ENCODE measurements at regions not wholly inside any gene's neighbourhood (a gene's known extent, or its start where the extent isn't known, plus 50 kb on each side); places are given as distances from the start of the nearest gene placed in this dataset.

DNA sequence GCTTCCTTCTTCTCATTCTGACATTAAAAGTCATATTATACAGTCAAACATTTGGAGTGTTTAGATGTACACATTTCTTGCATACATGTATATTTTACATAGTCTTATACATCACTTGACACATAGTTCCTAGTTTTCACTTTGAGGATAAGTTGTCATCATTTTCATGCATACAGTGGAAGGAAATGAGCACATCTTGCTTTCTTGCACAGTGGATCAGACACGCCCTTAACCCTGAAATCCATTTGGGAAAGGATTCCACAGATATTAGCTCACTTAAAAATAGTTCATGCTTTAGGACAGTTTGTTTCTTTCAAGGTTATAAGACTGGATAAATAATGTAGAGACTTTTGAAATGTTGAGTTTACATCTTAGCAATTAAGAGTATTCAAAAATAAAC, 148.6 kb upstream of the MME start:
- POLR2A ChIA-PET = no interaction called here
- Histone ChIP-seq H3K4me1 (no peaks in the 10 kb centered on the region), H3K27me3 (replicated peaks; ENCODE audit: control insufficient read depth, insufficient read depth, low read length) (no peaks in the 10 kb centered on the region), H3K9me3 (no peaks in the 10 kb centered on the region), H3K36me3 (ENCODE audit: control insufficient read depth, insufficient read depth, low read length) (no peaks in the 10 kb centered on the region), H3K4me3 (ENCODE audit: low read depth, low read length) (no peak overlapping the region)
- intact Hi-C loops (cut with micrococcal nuclease; ENCODE audit: unreplicated experiment) = no loop called here
- Mint-ChIP-seq H3K4me3 (ENCODE audit: unreplicated experiment) (no peak overlapping the region), H3K4me1 (ENCODE audit: low read depth, unreplicated experiment) (no peaks in the 10 kb centered on the region), H3K27ac (ENCODE audit: unreplicated experiment) (no peak overlapping the region), H3K36me3 (ENCODE audit: insufficient read depth, unreplicated experiment) (no peaks in the 10 kb centered on the region), H3K27me3 (ENCODE audit: insufficient read depth, unreplicated experiment) (no peaks in the 10 kb centered on the region), H3K9me3 (ENCODE audit: unreplicated experiment) (no peaks in the 10 kb centered on the region)
- BruUV-seq (replicated peaks) = no TSS peak
- TF ChIP-seq CTCF (IDR thresholded peaks at IDR 0.05; ENCODE audit: insufficient read depth in 1 of 2, low read depth in 1 of 2, low read length in 1 of 2, severe bottlenecking in 1 of 2, unreplicated experiment in 1 of 2) = no peak
- no peak for DNase-seq
- CTCF ChIA-PET = no interaction called here

GRCh38 chr3:154926721-154927120, 153.4 kb upstream of the MME start:
- H3K27ac Mint-ChIP-seq (ENCODE audit: unreplicated experiment) = no peak overlapping the region
- Histone ChIP-seq H3K27me3 (replicated peaks; ENCODE audit: control insufficient read depth, insufficient read depth, low read length) (no peaks in the 10 kb centered on the region), H3K4me1 (no peaks in the 10 kb centered on the region), H3K4me3 (ENCODE audit: low read depth, low read length) (no peak overlapping the region), H3K9me3 (no peaks in the 10 kb centered on the region), H3K36me3 (ENCODE audit: control insufficient read depth, insufficient read depth, low read length) (no peaks in the 10 kb centered on the region)
- H3K27me3 Mint-ChIP-seq (ENCODE audit: insufficient read depth, unreplicated experiment) = no peaks in the 10 kb centered on the region
- H3K36me3 Mint-ChIP-seq (ENCODE audit: insufficient read depth, unreplicated experiment) = no peaks in the 10 kb centered on the region
- POLR2A ChIA-PET = no interaction called here
- no peaks in the 10 kb centered on the region for H3K4me1 Mint-ChIP-seq (ENCODE audit: low read depth, unreplicated experiment)
- no TSS peak for BruUV-seq (replicated peaks)
- no peak for DNase-seq
- CTCF ChIA-PET = no interaction called here
- intact Hi-C loops (cut with micrococcal nuclease; ENCODE audit: unreplicated experiment) = no loop called here
- no peak overlapping the region for H3K4me3 Mint-ChIP-seq (ENCODE audit: unreplicated experiment)
- TF ChIP-seq CTCF (IDR thresholded peaks at IDR 0.05; ENCODE audit: insufficient read depth in 1 of 2, low read depth in 1 of 2, low read length in 1 of 2, severe bottlenecking in 1 of 2, unreplicated experiment in 1 of 2) = no peak
- no peaks in the 10 kb centered on the region for H3K9me3 Mint-ChIP-seq (ENCODE audit: unreplicated experiment)

- Histone ChIP-seq H3K4me1 (no peaks in the 10 kb centered on the region), H3K36me3 (ENCODE audit: control insufficient read depth, insufficient read depth, low read length) (no peaks in the 10 kb centered on the region), H3K27me3 (replicated peaks; ENCODE audit: control insufficient read depth, insufficient read depth, low read length) (no peaks in the 10 kb centered on the region), H3K4me3 (ENCODE audit: low read depth, low read length) (no peak overlapping the region), H3K9me3 (no peaks in the 10 kb centered on the region)
- intact Hi-C loops (cut with micrococcal nuclease; ENCODE audit: unreplicated experiment) = no loop called here
- DNase-seq = no peak
- ChIA-PET CTCF (no interaction called here), POLR2A (no interaction called here)
- H3K4me3 Mint-ChIP-seq (ENCODE audit: unreplicated experiment) = no peak overlapping the region
- H3K36me3 Mint-ChIP-seq (ENCODE audit: insufficient read depth, unreplicated experiment) = no peaks in the 10 kb centered on the region
- no peak overlapping the region for H3K27ac Mint-ChIP-seq (ENCODE audit: unreplicated experiment)
- H3K9me3 Mint-ChIP-seq (ENCODE audit: unreplicated experiment) = no peaks in the 10 kb centered on the region
- no peaks in the 10 kb centered on the region for H3K27me3 Mint-ChIP-seq (ENCODE audit: insufficient read depth, unreplicated experiment)
- no peak for TF ChIP-seq CTCF (IDR thresholded peaks at IDR 0.05; ENCODE audit: insufficient read depth in 1 of 2, low read depth in 1 of 2, low read length in 1 of 2, severe bottlenecking in 1 of 2, unreplicated experiment in 1 of 2)
- BruUV-seq (replicated peaks) = no TSS peak
- H3K4me1 Mint-ChIP-seq (ENCODE audit: low read depth, unreplicated experiment) = no peaks in the 10 kb centered on the region
These were observed 158.8 kb upstream of the MME start for GRCh38 chr3:154921351-154921750.
